GM21381 (cell line): ENCODE measurements at regions not wholly inside any gene's neighbourhood (a gene's known extent, or its start where the extent isn't known, plus 50 kb on each side); places are given as distances from the start of the nearest gene placed in this dataset.

ENCODE experiments used
- ATAC-seq: cut with Tn5 transposase; IDR thresholded peaks from one replicate; pipeline ENCODE4 v1.9.1; 2021; ENCODE audit warnings: mild to moderate bottlenecking, moderate library complexity; ENCODE audit not compliant: unreplicated experiment

DNA sequence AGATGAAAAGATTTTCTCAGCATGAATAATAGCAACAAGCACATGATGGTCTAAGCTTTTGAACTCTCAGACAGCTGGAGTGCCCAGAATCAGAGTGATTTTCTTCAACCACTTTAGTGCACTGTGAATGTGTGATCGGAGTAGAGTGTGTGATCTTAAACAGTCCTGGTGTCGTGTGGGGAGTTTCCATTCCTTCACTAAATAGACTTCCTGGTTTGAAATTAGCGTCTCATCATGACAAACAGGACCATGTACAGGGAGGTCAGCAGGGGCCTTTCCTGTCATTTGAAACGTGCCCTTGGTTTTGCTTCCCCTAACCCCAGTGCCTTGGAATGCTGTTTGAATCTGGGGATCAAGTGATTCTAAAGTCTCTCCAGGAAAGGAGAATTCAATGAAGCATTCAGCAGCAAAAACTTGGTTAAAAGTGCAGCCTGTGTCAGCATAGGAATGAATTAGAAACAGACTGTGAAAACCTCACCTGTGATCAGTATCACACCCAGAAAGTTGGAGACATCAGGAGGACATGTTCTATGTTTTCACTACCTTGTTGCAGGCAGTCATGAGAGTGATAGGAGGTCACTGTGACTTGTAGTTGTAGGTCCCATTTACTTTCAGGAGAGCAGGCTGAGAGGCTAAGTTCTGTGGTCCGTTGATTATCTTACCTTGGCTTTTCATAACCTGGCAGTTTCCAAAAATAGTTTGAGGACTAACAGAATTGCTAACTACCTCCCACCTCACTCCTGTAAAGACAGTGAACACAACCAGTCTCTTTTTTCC, 400.3 kb downstream of the MTX2 start:
- no peak for ATAC-seq

DNA sequence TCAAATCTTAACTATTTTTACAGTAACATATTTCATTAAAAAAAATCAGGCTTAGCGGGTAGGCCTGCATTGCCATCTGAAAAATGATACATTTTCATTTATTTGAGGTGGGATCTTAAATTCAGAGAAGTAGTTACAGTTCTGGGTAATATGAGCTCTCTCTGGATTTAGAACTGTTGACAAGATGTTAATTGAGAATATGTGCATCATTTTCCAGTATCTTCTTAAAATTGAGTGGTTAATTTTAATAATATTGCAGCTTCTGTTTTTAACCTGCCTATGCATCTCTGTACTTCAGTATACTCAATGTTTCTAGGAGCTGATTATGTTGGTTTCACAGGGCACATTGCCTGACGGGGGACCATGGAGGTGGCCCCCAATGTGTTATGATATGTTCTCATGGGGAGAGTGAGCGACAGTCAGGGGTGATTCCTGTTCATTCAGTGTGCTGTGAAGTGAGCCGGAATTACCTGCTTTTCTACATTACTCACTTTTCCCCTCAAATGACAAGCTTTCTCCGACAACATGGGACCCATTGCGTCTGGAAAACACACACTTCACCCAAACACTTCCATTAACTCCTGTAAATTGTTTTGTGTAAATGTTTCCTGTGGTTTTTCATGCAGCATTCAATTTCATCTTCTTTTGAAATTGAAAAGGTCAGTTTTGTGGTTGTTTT, 406.2 kb downstream of the MTX2 start:
- ATAC-seq, result no peak

DNA sequence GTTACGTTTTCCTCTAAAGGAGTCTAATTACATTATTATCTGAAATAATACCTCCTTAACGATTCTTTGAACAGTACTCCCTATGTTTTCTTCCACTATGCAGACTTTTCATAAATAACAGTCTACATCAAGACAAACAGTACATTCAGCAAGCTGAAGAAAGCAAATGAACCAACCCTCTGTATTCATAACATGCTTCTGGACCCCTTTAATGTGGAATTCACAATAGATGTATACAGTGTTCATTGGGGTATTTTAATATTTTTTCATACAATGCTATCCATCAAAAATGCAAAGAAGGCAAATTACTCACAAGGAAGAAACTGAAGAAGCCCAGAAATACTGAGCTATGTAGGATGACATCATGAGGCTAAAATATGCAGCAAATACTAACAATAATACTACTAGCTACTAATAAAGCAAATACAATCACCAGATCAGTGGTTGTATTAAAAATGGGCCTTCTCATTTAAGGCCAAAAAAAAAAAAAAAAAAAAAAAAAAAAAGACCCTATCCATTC, 408.6 kb downstream of the MTX2 start:
- no peak for ATAC-seq

DNA sequence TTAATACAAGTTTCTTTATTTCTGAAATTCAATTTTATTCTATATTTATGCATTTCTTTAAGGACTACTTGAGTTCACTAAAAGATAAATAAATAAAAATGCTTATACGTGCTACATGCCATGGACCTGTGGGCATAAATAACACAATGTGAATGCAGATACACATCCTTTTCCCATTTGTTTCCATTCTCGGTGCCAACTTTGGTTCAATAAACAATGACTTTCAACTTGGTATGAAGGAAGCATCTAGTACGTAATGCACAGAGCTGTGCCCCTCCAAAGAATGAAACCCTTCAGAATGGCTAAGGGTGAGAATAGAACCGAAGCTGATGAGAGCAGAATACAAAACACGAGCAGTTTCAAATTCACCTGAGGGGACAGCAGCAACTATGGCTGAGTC, 409.3 kb downstream of the MTX2 start:
- ATAC-seq, result no peak

DNA sequence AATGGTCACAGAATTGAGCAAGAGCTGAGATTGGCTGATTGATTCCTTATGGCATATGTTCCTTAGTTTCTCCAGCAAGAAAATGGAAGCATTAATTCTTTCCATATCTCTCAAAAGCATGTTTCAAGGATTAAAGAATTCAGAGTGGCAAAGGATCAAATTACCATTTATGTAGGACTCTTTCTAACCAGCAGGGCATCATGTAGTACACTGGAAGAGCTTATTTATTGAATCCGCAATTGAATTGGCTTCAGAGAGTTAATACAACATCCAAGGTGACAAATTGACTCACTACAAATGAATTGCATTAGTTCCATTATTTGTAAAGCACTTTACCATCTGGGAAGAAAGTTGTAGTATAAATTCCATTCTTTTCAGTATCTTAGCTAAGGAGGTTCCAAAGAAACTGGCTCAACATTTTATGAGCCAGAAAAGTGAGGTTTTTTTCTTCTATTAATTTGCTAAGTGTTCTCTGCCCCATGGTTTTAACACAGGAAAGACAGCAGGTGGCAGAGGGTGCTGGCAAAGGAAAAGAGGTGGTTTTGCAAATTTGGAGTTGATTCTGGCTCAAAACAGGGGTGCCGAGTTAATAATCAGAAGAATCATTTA, 409.9 kb downstream of the MTX2 start:
- no peak for ATAC-seq

DNA sequence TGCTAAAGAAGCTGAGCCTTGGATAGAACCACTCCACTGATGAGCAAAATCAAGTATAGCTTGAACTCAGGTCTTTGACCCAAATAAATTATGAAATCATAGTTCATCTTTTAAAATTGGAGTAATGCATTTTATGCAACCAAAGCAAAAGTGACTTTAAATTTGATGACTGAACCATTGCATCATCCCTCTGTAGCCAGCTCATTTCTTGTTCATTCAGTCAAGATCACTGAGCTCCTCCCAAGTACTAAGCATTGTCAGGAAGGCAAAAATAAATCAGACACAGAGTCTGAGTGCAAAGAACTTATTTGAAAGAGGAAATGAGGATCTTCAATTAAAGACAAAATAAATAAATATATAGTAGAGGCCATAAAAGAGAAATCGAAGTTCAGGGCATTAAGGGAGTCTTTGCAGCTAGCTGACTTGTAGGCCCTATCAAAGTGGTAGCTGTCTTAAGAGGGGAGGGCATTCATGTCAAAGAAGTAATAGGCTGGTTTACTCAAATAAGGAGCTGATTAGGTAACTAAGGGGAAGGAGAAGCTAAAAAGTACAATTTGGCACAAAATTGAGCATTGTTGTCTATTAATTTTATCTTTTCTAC, 411.8 kb downstream of the MTX2 start:
- no peak for ATAC-seq

DNA sequence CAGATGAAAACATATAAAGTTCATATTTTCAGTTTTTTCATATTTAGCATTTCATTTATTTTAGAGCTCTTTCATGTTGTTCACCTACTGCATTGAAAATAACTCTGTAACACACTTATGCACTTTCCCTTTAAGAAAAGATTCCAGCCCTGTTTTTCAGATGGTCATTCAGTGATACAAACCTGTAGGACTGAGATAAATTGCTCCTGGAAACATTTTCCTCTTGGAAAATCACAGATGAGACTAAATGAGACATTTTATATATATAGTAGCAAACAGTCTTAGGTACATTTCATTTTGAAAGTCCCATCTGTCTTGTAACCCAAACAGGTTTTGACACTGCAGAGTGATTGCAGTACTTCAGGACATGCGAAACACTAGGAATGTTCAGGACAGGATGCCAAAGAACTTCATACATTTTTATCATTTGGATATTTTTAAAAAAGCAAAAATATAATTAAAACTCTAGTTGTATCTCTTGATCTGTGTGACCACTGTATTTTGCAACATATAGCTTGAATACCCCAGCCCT, 412.4 kb downstream of the MTX2 start:
- no peak for ATAC-seq

DNA sequence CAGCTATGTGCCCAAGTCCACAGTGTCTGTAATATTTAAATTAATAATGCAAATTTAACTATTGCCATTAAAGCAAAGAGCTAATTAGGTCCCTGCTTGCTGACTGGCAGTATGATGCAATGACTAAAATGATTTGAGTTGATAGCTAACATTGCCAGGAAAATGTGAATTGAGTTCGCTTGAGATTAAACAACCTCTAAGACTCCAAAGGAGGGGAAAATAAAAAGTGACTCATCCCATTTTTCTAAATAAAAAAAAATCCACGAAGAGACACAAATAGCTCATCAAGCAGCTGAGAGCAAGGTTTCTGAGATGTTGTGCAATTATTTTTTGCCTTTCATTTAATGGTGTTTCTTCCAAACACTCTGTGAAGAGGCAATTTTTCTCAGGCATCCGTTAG, 413.0 kb downstream of the MTX2 start:
- no peak for ATAC-seq

DNA sequence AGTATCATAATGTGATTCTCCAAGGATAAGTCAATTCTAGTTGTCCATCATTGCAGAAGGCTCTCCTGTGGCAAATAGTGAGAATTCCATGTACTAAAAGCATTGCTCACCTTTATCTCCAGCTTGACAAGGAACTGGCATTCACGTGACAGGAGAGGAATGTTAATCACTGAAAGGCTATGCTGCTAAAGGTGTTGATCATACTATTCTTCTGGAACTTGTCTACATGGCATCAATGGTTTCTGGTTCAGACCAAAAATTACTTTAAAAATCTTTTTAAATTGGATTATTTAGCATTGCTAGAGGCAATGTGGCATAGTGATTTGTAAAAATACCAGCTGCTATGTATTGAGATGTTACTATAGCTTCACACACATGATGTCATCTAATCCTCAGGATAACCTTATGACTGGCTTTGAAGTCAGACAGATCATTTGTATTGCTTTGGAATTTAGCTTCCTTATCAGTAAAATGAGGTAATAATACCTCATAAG, 414.4 kb downstream of the MTX2 start:
- no peak for ATAC-seq

DNA sequence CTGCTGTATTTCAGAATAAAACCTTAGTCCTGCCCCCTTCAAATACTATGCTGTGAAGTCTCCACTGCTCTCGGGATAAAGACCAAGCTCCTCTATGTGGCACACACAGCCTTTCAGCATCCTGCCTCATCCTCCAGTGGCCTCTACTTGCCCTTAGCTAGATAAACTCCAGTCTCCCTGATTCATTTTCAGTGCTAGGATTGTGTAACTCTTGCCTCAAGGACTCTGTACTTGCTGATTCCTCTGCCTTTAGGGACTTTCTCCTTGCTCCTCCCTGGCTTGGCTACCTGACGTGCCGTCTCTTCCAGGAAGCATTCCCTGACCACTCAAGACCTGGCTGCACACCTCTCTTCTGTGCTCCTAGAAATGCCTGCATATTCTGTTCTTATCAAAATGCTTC, 416.7 kb downstream of the MTX2 start:
- no peak for ATAC-seq

DNA sequence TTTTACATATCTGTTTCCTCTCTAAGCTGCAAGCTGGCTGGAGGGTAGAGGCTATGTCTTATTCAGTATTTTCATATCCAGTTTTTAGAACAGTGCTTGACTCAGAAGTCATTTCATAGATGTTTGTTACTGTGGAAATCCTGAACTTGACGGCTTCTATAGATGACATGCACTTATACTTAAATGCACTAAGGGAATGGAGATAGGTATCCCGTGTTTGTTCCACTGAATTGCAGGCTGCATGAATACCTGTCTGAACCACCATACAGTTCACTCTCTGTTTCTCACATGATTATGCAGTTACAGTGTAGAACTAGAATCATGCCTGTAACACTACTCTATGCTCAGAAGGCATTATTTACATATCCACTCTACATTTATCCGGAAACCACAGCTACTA, 417.1 kb downstream of the MTX2 start:
- ATAC-seq, result no peak

DNA sequence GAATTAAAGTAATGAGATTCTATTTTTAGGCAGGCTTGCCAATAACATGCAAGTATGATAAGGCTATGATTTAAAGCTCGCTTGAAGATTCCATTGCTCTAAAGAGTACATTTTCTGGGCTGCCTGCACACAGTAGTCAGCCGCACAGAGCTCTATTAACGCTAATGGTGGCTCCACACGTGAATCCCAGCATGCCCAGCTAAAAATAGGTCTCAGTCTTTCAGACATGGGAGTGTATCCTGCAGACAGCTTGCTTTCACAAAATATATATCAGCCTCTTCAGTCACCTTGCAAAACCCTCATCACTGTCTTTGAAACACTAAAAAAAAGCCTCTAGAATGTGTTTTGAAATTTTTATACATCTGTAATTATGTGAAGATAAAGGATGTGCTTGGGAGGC, 418.1 kb downstream of the MTX2 start:
- no peak for ATAC-seq

DNA sequence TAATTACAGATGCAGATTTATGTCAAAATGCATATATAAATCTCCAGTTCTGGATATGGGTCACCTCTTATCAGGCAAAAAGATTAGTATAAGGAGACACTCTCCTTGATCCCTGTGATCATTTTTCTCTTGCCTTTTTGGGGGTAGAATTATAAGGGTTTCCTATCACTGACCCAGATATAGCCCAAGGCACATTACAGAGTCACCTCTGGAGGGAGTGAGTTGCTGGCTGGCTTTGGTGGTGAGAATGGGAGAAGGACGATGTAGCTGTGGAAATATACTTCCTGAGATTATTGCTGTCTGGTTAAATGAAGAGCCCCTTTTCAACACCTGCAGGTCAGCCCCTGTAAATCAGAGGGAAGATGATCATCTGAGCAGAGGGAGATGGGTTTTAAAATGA, 418.7 kb downstream of the MTX2 start:
- ATAC-seq, result no peak

DNA sequence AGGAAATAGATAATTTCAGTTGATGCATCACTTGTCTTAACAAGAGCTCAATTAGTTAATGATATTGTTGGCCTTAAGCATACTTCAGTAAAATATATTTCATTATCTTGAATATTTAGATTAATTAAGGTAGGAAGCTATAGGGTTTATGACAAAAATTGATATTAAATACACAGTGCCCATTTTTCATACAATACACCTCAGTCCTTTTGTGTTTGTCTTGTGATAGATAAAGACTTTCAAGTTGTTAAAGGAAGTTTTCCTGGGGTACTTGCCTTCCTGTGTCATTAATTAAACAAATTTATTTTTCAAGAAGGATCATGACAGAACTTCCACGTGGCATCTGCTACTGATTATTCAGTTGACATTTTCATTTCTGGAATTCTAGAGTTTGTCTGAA, 420.5 kb downstream of the MTX2 start:
- ATAC-seq, result no peak

DNA sequence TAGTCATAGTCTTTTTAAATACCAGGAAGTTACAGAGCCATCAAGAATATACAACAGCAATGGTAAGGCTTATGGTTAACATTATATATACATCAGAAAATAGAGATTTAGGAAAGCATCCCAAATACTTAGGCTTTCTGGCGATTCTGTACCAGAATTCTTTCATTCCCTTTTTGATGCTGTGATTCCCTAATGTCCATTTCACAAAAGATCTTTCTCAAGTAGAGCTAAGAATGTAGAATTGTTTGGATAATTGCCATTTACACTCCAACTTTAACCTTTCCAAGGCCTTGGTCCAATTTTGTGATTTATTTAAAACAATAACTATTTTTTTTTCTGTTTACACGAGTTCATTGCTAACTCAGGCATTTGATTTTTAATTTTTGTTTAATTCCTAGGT, 422.2 kb downstream of the MTX2 start:
- no peak for ATAC-seq

DNA sequence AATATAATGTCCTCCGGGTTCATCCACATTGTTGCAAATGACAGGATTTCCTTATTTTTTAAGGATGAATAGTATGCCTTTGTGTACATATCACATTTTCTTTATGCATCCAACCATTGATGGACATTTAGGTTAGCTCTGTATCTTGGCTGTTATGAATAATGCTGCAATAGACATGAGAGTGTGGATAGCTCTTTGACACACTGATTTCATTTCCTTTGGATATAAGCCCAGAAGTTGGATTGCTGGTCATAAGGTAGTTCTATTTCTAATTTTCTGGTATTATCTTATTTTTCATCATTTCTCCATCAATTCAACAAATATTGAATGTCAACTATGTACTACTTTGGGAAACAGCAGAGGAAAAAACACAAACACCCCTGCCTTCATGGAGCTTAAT, 423.3 kb downstream of the MTX2 start:
- ATAC-seq, result no peak

DNA sequence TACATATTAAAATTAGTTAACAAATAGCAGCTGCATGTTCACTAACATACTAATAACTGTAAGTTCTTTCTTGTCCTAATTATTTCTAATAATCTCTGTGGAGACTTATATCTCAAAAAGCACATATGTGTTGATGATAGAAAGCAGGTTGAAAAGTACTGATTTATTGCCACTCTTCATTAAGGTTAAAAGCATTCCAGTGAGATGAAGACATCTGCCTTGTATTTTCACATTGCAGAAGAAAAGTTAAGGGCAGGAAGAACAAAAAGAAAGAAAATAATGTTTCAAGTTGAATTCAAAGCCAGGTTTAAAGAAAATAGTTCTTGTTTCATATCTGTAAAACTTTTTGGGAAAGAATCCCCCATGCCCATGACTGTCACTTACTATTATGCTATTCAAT, 429.9 kb downstream of the MTX2 start:
- no peak for ATAC-seq

DNA sequence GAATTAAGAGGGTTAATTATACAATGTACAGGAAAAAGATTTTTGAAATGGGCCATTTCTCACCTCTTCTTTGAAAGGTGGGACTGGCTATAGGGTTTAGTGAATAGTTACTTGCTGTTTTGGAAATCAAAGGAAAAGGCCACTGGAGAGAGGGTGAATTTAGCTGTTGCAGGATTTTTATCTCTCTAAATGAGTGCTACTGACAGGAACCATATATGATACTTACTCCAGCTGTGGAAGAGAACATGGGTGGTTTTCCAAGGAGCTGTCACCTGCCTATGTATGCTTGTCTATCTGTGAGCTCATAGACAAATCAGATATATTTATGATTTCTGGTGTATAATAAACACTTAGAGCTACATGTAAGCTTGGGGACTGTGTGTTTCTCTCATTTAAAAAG, 430.4 kb downstream of the MTX2 start:
- ATAC-seq, result no peak

DNA sequence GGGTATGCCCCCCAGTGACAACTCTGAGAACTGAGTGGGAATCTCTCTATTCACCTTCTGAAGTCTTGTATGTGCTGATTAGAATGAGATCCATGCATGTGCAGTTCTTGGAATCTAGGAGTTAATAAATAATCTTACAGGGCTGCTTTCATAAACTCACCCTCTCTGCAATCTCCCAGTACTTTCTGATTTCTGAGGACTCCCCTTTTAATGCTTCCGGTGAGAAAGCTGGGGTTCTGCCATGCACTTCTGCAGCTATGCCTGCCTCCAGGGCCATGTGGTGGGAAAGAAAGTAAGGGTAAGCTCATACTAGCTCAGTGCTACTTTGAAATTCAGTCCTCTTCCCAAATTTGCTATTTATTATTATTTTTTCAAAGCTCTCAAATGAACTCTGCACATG, 432.9 kb downstream of the MTX2 start:
- no peak for ATAC-seq

DNA sequence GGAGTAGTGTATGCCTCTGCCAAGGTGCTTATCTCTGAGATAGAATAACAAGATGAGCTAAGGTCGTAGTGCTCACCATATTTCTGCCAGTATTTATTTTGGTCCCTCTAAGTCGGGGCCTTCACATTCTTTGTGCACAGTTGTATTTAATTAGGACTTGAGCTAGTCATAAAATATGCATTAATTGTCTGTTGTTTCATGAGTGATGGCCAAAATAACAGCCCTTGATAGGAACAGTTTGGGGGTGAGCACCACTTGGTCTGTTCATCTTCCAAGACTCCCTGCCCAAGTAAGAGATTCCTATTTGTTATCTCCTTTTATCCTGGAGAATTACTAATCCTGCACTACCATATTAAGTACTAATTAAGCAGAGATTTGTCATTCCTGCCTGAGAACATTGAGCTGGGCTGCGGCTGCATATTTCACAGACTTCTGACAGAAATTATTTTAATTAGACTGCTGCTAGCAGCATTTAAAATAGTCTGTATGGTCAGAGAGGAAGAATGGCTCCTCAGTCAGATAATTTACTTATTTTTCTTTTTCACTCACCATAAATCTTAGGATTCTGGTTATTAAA, 435.1 kb downstream of the MTX2 start:
- no peak for ATAC-seq
